DMS 273 (cell line): ENCODE measurements at regions not wholly inside any gene's neighbourhood (a gene's known extent, or its start where the extent isn't known, plus 50 kb on each side); places are given as distances from the start of the nearest gene placed in this dataset.
"Not testable (repeated sequence)": the region's sequence is repeated elsewhere in the genome, so short reads cannot be mapped to it uniquely, and the experiment has no call there.

Experiments used
- DNase-seq: peaks from one replicate; lab custom pipeline; 2025; ENCODE audit not compliant: unreplicated experiment; lab: John Stamatoyannopoulos, UW

DNA sequence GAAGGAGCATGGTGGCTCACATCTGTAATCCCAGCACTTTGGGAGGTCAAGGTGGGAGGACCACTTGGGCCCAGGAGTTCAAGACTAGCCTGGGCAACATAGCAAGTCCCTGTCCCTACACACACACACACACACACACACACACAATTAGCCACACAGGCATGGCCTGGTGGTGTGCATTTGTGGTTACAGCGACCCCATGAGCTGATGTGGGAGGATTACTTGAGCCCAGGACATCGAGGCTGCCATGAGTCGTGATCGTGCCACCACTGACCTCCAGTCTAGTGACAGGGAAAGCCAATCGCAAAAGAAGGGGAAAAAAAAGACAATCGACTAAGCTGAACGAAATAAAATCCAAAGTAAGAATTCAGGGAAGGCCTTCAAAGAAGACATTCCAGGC is 67.9 kb downstream of the TBX3 start:
- no peak for DNase-seq

DNA sequence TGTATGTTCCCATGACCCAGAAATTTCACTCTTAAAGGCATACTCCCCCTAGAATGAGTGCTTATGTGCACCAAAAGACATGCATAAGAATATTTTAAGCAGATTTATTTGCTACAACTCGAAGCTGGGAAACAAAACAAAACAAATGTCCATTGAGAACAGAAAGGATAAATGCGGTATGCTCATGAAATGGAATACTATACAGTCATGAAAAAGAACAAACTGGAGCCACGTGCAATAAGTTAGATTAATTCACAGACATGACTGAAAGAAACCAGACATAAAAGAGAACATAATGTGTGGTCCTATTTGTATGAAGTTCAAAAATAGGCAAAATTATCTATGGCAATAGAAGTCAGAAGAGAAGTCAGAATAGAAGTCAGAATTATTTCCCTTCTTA is 69.9 kb downstream of the TBX3 start:
- no peak for DNase-seq

GRCh38 chr12:114612062-114612461 is 71.9 kb downstream of the TBX3 start:
- no peak for DNase-seq

GRCh38 chr12:114611145-114612018 is 72.6 kb downstream of the TBX3 start:
- no peak for DNase-seq

DNA sequence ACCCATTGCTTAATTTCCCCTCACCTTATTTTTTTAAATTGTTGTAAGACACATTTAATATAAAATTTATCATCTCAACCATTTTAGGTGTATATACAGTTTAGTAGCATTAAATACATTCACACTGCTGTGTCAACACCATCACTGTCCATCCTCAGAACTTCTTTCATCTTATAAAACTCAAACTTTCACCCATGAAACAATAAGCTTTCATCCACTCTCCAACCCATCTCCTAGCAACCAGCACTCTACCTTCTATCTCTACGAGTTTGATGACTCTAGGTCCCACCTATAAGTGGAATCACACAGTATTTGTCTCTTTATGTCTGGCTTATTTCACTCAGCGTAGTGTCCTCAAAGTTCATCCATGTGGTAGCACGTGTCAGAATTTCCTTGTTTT is 75.5 kb downstream of the TBX3 start:
- no peak for DNase-seq

DNA sequence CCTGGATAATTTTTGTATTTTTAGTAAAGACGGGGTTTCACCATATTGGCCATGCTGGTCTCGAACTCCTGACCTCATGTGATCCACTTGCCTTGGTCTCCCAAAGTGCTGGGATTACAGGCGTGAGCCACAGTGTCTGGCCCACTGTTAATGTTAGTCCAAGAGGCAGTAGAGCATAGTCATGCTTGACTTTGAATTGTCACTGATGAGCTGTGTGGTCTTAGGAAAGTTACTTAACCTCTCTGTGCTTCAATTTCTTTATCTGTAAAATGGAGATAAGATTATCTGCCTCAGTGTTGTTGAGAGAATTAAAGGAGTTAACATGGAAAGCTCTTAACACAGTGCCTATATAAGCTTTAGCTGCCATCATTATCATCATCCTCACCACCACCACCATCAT is 78.1 kb downstream of the TBX3 start:
- DNase-seq: no peak

- DNase-seq: no peak
Measured at GRCh38 chr12:114604606-114605005, 79.4 kb downstream of the TBX3 start.

DNA sequence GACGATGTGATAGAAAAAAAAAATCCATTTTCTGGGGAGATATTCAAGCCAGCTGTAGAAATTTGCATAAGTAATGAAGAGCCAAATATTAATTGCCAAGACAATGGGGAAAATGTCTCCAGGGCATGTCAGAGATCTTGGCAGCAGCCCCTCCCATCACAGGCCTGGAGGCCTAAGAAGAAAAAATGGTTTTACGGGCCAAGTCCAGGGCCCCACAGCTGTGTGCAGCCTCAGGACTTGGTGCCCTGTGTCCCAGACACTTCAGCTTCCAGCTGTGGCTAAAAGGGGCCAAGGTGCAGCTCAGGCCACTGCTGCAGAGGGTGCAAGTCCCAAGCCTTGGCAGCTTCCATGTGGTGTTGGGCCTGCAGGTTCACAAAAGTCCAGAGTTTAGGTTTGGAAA is 83.4 kb downstream of the TBX3 start:
- DNase-seq: not testable (repeated sequence)

- DNase-seq: no peak
Measured at GRCh38 chr12:114598111-114598510, 85.9 kb downstream of the TBX3 start.

DNA sequence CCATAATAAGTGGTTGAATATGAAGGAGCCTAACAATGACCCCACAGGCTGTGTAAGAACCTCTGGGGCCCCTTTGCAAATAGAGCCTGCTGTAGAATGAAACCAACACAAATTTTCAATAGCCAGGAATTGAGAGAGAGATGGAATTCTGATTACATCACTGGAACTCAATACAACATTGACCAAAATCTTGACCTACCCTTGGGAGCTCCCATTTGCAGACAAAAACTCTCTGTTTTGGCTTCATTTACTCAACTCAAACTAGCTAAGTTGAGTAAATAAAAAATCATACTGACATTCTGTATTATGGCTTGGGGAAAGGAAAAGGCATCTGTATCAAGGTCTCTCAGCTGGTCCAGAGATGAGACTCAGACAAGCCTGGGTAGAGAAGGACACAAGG is 91.0 kb downstream of the TBX3 start:
- DNase-seq: no peak

GRCh38 chr12:114588061-114588460 is 95.9 kb downstream of the TBX3 start:
- no peak for DNase-seq

DNA sequence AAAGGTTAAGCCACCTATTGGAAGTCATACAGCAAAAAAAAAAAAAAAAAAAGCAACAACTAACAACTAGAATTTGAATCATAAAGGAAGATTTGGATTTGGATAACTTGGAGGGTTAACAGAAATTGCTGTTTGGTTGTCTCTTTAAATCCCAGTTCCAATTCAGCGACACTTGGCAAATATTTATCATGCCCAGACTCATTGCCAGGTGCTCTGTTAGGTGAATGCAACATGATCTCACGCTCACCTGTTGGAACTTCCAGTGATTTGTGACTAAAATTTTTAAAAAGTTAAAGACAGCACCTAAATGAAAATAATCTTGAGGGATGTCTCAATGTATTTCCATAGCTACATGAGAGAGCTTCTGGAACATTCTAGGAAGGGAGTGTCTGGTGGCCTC is 103.7 kb downstream of the TBX3 start:
- no peak for DNase-seq

- no peak for DNase-seq
Measured at GRCh38 chr12:114579389-114579788, 104.6 kb downstream of the TBX3 start.

GRCh38 chr12:114562654-114563053 is 121.3 kb downstream of the TBX3 start:
- DNase-seq: no peak

DNA sequence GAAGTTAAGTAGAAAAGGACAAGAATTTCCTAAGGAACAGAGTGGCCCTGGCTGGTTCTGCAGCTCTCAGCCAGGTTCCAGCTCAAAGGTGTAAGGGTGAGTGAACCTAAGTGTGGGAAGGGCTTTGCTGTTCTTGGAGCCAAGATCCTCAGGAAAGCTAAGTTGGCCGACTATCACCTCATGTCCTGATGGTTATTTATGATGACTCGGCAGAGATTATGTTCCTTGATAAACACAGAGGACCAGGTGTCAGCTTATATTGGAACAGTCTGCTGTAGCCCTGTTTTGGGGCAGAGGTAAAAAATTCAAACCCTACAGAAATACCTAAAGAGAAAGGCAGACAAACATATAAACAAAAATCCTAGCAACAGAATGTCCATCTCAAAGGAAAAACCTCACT is 128.5 kb downstream of the TBX3 start:
- no peak for DNase-seq

GRCh38 chr12:114547636-114548035 is 136.3 kb downstream of the TBX3 start:
- DNase-seq: no peak

DNA sequence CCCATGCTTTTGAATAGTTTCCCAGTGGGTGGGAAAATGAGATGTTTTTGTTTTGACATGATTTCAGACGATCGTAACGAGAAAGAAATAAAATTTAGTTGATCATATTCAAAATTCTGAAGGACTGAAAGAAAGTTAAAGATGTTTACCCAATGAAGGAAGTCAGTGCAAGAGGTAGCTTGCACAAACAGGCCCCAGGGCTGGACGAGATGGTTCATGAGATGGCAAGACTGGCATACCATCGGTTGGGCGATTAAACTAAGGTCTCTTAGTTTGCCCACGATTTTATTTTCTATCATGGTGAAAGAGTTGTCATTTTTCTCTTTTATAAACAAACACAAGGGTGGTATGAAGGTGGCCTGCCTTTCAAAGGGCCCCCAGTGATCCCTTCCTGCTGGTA is 124.5 kb upstream of the TBX5 start:
- no peak for DNase-seq

DNA sequence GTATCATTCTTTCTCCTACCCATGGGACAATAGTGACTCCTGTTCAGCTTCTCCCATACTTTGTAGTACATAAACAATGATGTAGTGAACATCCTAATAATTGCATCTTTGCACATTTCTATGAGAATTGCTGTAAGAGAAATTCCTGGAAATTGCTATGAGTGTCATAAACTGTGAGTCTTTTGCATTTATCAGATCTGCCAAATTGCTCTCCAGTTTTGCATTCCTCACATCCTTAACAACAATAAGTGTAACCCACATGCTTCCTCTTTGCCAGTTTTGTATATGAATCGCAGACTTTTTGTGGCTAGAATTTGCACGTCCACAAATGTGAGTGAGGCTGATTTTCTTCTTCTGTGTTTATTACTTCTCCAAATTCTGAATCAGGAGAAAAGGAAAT is 124.0 kb upstream of the TBX5 start:
- DNase-seq: no peak

GRCh38 chr12:114528766-114529165 is 122.8 kb upstream of the TBX5 start:
- DNase-seq: no peak

DNA sequence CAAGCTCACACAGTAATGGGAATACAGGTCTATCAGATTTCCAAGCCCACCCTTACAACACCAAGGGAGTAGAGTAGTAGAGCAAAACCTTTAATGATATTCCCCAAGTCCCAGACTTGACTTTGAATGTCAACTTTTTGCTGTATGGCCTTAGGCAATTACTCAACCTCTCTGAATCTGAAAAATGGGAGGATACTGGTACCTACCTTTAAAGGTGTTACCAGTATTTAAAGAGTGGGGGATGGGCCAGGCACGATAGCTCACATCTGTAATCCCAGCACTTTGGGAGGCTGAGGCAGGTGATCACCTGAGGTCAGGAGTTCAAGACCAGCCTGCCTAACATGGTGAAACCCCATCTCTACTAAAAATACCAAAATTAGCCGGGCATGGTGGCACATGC is 115.2 kb upstream of the TBX5 start:
- not testable (repeated sequence) for DNase-seq

DNA sequence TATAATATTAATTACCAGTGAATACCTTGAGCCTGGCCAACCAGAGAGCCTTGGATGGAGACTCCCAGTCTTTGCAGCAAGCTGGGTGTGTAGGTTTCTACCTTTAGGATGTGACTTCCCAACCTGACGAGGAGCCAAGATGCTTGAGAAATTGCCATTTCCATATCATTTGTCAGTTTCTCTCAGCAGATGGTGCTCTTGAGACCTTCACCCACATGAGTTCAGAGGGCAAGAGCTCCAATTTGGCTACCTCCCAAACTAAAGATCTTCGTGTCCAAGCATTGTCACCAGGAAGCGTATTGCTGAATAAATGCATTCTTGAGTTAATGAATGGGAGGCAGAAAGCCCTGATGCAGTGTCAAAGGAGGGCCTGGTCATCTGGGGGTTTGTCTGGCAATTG is 106.4 kb upstream of the TBX5 start:
- DNase-seq: no peak

DNA sequence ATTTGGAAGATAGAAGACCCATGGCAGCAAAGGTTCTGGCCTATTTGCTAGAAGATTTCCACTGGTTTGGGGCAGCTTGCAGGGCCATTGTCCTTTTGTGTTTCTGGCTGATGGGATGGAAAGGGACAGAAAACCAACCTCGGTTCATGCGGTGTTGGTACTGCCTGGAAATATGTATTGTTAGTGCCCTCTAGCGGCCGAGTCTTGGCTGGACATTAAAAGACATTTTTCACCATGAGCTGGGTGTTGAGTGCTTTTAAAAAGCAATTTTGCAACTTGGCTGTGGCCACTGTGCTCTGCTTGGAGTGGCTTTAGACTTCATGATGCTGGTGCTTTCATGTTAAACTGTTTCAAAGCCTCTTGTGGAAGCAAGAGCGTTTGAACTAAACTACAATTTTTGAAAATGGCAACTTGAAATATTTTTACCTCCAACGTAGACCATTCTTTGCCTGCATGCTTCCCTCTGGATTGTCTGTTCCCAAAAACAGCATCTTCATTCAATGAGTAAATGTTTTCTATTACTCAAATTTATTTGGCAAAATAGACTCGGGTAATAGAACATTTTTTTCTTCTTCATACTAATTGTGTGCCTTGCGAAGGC is 102.7 kb upstream of the TBX5 start:
- peak; percentile 65 for DNase-seq

DNA sequence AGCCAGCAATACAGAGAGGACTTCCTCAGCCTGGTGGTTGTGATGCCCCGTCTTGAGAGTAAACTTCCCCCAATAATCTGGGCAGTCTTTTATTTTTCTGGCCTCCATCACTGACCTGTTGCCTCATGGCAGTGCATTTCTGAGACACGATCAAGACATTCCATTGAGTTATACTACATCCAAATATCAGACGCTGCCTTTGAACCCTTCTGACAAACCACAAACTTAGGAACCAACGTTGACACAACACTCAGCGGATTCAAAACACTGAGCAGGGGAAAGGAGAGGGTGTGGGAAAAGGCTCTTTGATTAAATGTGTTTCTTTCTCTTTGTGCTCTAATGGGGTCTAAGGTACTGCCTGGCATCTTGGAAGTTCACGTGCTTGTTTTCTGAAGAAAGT is 100.7 kb upstream of the TBX5 start:
- DNase-seq: no peak
